HG02678 (cell line): ENCODE measurements at regions not wholly inside any gene's neighbourhood (a gene's known extent, or its start where the extent isn't known, plus 50 kb on each side); places are given as distances from the start of the nearest gene placed in this dataset.
"Not testable (repeated sequence)": the region's sequence is repeated elsewhere in the genome, so short reads cannot be mapped to it uniquely, and the experiment has no call there.

Experiments used
- ATAC-seq: cut with Tn5 transposase; IDR thresholded peaks from one replicate; pipeline ENCODE4 v1.9.1; 2021; ENCODE audit warnings: mild to moderate bottlenecking, moderate library complexity; ENCODE audit not compliant: unreplicated experiment

- not testable (repeated sequence) for ATAC-seq
These were observed 80.7 kb downstream of the SPTSSA start for GRCh38 chr14:34381304-34381703.

GRCh38 chr14:34380471-34380845 is 81.6 kb downstream of the SPTSSA start:
- no peak for ATAC-seq

GRCh38 chr14:34379816-34380470 is 82.1 kb downstream of the SPTSSA start:
- no peak for ATAC-seq

DNA sequence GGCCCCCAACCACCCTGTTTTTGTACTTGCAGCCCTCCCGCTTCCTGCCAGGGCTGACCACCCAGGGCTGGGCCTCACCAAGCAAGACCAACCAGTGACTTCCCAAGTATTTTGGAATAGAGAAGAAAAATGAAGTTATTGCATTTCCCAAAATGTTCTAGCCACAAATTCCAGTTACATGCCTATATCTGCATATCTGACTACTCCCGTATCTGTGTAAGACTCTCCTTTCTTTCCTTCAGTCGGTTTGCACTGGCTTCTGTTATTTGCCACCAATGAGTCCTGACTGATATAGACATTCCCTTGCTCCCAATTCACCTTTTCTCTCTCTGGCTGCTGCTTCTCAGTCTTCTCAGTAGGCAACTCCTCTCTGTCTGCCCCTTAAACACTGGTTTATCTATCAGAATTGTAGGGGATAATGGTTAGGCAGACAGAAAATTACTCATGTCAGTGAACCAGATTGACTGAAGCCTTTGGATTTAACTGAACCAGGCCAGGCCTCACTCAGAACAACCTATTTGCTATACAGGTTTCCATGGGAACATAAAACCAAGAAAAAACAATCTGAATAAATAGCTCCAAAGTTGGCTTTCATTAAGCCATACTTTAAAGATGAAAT is 85.3 kb downstream of the SPTSSA start:
- no peak for ATAC-seq

DNA sequence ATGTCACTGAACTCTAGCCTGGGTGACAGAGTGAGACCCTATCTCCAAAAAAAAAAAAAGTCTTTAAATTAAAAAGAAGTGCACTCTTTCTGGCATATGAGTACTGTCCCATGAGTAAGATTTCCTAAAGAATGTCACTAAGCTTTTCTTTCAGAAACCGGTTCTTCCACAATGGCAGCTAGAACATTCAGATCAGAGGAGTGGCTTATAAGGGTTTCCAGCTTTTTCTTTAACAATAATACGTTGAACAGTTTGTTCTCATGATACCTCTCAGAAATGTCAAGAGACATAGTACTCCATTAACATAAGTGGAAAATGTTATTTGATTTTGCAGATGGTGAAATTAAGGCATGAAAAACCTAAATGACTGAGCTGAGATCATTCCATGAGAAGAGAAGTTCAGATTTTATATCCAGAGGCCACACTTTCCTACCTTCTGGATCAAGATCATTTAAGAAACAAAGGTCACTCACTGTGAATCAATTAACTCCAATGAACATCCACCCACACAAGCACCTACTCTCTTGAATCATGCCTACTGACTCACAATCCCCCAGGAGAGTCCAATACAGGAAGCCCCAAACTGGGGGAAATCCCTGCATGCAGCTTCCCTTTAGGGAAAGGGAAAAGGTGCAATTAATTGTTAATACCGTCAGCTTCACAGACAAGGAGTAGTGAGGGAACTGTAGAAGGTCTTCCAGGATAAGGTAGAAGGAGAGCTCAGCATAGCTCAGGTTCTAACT is 86.9 kb downstream of the SPTSSA start:
- ATAC-seq: no peak

- no peak for ATAC-seq
These were observed 88.8 kb downstream of the SPTSSA start for GRCh38 chr14:34373191-34373590.

DNA sequence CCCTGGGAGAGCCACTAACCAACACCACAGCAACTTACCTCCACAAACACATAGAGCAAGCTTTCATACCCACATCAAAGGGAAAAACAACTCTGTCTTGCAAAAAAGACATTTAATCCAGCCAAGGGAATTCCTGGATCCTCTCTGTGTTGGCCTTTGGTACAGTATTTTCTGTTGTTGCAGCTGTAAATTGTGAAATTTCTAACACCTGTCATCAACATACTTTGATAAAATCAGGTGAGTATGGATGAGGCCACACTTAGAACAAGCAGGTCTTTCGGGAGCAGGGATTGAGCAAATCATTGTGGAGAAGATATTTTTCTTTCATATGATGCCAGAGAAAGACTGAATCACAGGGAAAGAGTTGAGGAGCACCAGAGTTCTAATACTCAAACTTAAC is 89.3 kb downstream of the SPTSSA start:
- no peak for ATAC-seq

DNA sequence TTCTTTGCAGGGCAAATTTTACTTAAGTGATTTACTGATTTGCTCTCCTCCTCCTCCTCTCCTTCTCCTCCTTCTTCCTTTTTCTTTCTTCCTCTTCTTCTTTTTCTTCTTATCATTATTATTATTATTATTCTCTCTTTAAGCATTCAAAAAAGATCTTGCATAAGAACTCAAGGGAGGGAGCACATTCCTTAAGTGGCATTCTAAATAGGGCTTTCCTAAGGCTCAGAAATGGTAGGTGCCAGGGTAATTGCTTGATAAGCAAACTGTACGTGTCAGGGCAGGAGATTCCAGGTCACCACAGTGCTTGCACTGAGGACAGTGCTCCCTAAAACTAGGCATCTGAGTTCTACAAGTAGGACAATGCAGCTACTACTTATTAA is 92.4 kb downstream of the SPTSSA start:
- no peak for ATAC-seq

DNA sequence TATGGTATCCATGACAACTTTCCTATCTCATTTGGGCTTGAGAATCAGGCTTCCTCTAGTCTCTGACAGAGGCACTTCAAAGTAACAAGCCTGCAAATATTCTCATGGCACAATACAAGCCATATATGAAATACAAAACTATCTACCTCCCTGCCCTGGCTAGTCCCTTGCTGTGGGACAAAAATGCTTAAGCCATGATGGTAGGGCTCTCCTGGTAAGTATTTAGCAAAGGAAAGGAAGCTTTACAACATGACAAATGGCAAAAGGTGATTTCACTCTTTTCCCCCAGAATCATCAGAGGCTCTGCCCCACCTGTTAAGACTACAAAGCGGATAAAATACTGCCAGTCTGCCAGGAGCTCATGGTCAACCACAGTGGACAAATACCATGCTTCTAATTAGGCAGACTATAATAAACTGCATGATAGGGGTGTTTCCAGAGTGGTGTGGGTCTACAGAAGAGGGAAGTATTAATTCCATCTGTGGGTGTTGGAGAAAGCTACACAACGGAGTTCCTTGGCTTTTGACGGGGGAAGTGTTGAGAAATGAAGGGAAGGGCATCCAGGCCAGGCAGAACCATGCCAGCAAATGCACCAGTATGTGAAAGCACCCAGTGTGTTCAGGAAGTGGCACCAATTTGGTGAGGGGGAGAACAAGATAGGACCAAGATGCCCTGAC is 92.9 kb downstream of the SPTSSA start:
- no peak for ATAC-seq

- ATAC-seq: no peak
These were observed 93.7 kb downstream of the SPTSSA start for GRCh38 chr14:34368115-34368970.

GRCh38 chr14:34365309-34365915 is 96.6 kb downstream of the SPTSSA start:
- ATAC-seq: no peak

GRCh38 chr14:34364201-34364600 is 97.8 kb downstream of the SPTSSA start:
- ATAC-seq: no peak

DNA sequence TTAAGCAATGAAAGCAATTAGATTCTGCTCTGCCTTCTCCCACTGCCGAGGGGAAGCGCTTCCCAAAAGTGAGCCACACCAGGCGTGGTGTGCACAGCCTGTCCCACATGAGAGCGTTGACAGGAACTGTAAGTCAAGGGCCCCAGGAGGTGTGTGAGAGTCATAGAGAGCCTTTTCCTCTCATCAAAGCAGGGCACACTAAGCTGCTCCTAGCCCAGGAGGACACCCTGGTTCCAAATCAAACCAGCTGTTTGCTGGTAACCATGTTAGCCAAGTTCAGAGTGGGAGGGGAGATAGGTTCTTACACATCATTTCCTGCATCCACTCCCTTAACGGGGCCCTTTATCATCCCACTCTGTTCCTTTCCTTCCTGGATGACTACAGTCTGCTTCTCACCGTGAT is 98.3 kb downstream of the SPTSSA start:
- no peak for ATAC-seq

DNA sequence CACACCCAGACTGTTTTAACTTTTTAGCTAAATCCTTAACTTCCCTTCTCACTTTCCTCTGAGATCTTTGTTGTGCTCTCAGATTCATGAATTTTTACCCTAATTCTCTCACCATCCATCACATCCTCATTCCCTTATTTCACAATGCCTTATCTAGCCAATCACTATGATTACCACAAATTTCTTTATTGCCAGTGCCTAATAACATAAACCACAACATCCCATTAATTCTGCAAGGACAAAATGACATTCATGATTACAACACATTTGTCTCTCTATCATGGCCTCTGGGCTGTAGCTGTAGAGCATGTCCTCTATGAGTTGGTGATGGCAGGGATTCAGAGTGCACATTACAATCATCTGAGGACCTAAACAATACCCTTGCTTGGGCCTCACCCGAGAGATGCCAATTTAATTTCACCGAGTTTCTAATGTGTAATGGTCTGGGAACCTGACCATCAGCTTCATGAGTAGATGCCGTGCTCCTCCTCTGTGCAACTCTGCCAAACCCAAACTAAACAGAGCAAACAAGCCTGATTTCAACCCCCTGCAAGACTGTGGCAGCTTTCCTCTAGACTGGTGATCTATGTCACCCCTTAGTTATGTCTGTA is 99.3 kb downstream of the SPTSSA start:
- no peak for ATAC-seq

DNA sequence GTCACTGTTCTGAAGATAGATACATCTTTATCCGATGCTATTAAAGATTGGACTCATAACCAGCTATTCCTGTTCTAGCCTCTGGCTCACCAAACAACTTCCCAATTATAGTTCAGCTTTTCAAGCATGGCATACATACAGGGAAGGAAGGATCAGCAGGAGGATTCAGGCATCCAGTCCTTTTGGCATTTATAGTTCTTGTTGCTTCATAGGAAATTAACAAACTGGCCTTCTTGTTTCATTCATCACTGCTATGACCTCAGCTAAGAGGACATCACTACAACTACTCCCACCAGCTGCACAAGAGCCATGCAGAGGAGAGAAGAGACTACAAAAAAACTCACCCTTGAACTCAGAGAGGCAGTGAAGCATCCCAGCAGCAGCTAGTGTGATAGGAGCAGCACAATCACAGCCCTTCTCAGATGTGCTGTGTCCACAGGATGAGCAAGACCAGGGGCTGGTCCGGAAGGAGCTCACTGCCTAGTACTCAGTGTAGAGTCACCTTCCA is 100.5 kb downstream of the SPTSSA start:
- no peak for ATAC-seq

- ATAC-seq: no peak
These were observed 102.5 kb downstream of the SPTSSA start for GRCh38 chr14:34359420-34360117.

DNA sequence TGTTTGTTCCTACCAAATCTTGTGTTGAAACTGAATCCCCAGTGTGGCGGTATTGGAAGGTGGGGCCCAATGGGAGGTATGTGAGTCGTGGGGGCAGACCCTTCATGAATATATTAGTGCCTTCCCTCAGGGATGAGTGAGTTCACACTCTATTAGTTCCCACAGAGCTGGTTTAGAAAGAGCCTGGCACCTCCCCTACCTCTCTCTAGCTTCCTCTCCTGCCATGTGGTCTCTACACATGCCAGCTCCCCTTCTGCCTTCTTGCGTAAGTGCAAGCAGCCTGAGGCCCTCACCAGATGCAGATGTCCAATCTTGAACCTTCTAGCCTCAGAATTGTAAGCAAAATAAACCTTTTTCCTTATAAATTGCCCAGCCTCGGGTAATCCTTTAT is 105.8 kb downstream of the SPTSSA start:
- ATAC-seq: no peak

- no peak for ATAC-seq
These were observed 106.3 kb downstream of the SPTSSA start for GRCh38 chr14:34355584-34356263.

DNA sequence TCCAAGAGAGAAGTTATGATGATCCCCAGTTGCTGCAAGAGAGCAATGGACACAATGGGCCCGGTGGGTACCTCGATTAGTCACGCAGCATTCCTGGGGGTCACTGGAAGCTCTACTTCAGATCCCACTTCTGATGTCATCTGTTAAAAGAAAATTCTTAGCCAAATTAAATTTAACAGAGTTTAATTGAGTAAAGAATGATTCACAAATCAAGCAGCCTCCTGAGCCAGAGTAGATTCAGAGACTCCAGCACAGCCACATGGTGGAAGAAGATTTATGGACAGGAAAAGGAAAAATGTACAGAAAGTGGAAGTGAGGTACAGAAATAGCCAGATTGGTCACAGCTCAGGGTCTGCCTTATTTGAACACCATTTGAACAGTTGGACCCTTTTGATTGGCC is 107.5 kb downstream of the SPTSSA start:
- no peak for ATAC-seq
